ENCODE measurements at regions not wholly inside any gene's neighbourhood (a gene's known extent, or its start where the extent isn't known, plus 50 kb on each side); places are given as distances from the start of the nearest gene placed in this dataset.
"Not testable (repeated sequence)": the region's sequence is repeated elsewhere in the genome, so short reads cannot be mapped to it uniquely, and the experiment has no call there.

- Mint-ChIP-seq H3K4me3 (ENCODE audit: unreplicated experiment) (no peak overlapping the region), H3K27me3 (ENCODE audit: insufficient read depth, unreplicated experiment) (peaks cover 59% of the 10 kb centered on the region), H3K36me3 (ENCODE audit: insufficient read depth, unreplicated experiment) (no peaks in the 10 kb centered on the region), H3K9me3 (ENCODE audit: unreplicated experiment) (no peaks in the 10 kb centered on the region), H3K27ac (ENCODE audit: low read depth, unreplicated experiment) (no peak overlapping the region), H3K4me1 (ENCODE audit: insufficient read depth, unreplicated experiment) (no peaks in the 10 kb centered on the region)
- no TSS peak for BruUV-seq (replicated peaks)
- ChIA-PET POLR2A (interaction anchor here (0.6 kb wide), 1 partner anchor 821 kb away, joined by 4 read pairs; no protein-coding TSS in a partner anchor), CTCF (interaction anchor here (0.7 kb wide), 1 partner anchor 310 kb away, joined by 3 read pairs; no protein-coding TSS in a partner anchor)
- no peak for TF ChIP-seq CTCF (IDR thresholded peaks at IDR 0.05; ENCODE audit: unreplicated experiment)
- no peak for DNase-seq (ENCODE audit: unreplicated experiment)
- intact Hi-C loops (cut with micrococcal nuclease): no loop called here
These were observed 222.9 kb downstream of the DPY19L2 start for GRCh38 chr12:63445224-63445880.

- H3K27me3 Mint-ChIP-seq (ENCODE audit: insufficient read depth, unreplicated experiment): peaks cover 72% of the 10 kb centered on the region
- H3K9me3 Mint-ChIP-seq (ENCODE audit: unreplicated experiment): no peaks in the 10 kb centered on the region
- no peak for TF ChIP-seq CTCF (IDR thresholded peaks at IDR 0.05; ENCODE audit: unreplicated experiment)
- H3K36me3 Mint-ChIP-seq (ENCODE audit: insufficient read depth, unreplicated experiment): peaks cover 6% of the 10 kb centered on the region
- no peak overlapping the region for H3K4me3 Mint-ChIP-seq (ENCODE audit: unreplicated experiment)
- ChIA-PET CTCF (no interaction called here), POLR2A (no interaction called here)
- DNase-seq (ENCODE audit: unreplicated experiment): no peak
- no peak overlapping the region for H3K27ac Mint-ChIP-seq (ENCODE audit: low read depth, unreplicated experiment)
- intact Hi-C loops (cut with micrococcal nuclease): no loop called here
- no peaks in the 10 kb centered on the region for H3K4me1 Mint-ChIP-seq (ENCODE audit: insufficient read depth, unreplicated experiment)
- no TSS peak for BruUV-seq (replicated peaks)
These were observed 228.2 kb downstream of the DPY19L2 start for GRCh38 chr12:63440048-63440447.

DNA sequence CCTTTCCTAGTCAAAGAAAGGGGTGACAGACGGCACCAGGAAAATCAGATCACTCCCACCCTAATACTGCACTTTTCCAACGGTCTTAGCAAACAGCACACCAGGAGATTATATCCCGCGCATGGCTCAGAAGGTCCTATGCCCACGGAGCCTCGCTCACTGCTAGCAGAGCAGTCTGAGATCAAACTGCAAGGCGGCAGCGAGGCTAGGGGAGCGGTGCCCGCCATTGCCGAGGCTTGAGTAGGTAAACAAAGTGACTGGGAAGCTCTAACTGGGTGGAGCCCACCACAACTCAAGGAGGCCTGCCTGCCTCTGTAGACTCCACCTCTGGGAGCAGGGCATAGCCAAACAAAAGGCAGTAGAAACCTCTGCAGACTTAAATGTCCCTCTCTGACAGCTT, 233.9 kb downstream of the DPY19L2 start:
- H3K36me3 Mint-ChIP-seq (ENCODE audit: insufficient read depth, unreplicated experiment); DNase-seq (ENCODE audit: unreplicated experiment); intact Hi-C loops (cut with micrococcal nuclease); BruUV-seq (replicated peaks); H3K27ac Mint-ChIP-seq (ENCODE audit: low read depth, unreplicated experiment); H3K9me3 Mint-ChIP-seq (ENCODE audit: unreplicated experiment); H3K4me3 Mint-ChIP-seq (ENCODE audit: unreplicated experiment); H3K4me1 Mint-ChIP-seq (ENCODE audit: insufficient read depth, unreplicated experiment): not testable (repeated sequence)
- ChIA-PET POLR2A (interaction anchor here (0.6 kb wide), 1 partner anchor 1444 kb away, joined by 3 read pairs; no protein-coding TSS in a partner anchor), CTCF (interaction anchor here (0.6 to 0.7 kb wide), 2 partner anchors 124 to 364 kb away, joined by 3 read pairs; no protein-coding TSS in a partner anchor)
- H3K27me3 Mint-ChIP-seq (ENCODE audit: insufficient read depth, unreplicated experiment): peaks cover 44% of the 10 kb centered on the region

GRCh38 chr12:63427969-63428368, 240.3 kb downstream of the DPY19L2 start:
- H3K4me3 Mint-ChIP-seq (ENCODE audit: unreplicated experiment); POLR2A ChIA-PET; H3K4me1 Mint-ChIP-seq (ENCODE audit: insufficient read depth, unreplicated experiment); intact Hi-C loops (cut with micrococcal nuclease); H3K27ac Mint-ChIP-seq (ENCODE audit: low read depth, unreplicated experiment); BruUV-seq (replicated peaks); DNase-seq (ENCODE audit: unreplicated experiment); H3K9me3 Mint-ChIP-seq (ENCODE audit: unreplicated experiment); H3K36me3 Mint-ChIP-seq (ENCODE audit: insufficient read depth, unreplicated experiment); CTCF ChIA-PET: not testable (repeated sequence)
- peaks cover 42% of the 10 kb centered on the region for H3K27me3 Mint-ChIP-seq (ENCODE audit: insufficient read depth, unreplicated experiment)

- H3K27ac Mint-ChIP-seq (ENCODE audit: low read depth, unreplicated experiment); intact Hi-C loops (cut with micrococcal nuclease); H3K9me3 Mint-ChIP-seq (ENCODE audit: unreplicated experiment); BruUV-seq (replicated peaks); H3K36me3 Mint-ChIP-seq (ENCODE audit: insufficient read depth, unreplicated experiment); H3K4me1 Mint-ChIP-seq (ENCODE audit: insufficient read depth, unreplicated experiment); POLR2A ChIA-PET; DNase-seq (ENCODE audit: unreplicated experiment); H3K4me3 Mint-ChIP-seq (ENCODE audit: unreplicated experiment): not testable (repeated sequence)
- CTCF ChIA-PET: interaction anchor here (0.8 kb wide), 1 partner anchor 53 kb away, joined by 3 read pairs; no protein-coding TSS in a partner anchor
- H3K27me3 Mint-ChIP-seq (ENCODE audit: insufficient read depth, unreplicated experiment): peaks cover 42% of the 10 kb centered on the region
These were observed 241.3 kb downstream of the DPY19L2 start for GRCh38 chr12:63427029-63427428.

Data from MCF 10A (cell line).